Skin of body (tissue), 1 donor: ENCODE measurements at regions not wholly inside any gene's neighbourhood (a gene's known extent, or its start where the extent isn't known, plus 50 kb on each side); places are given as distances from the start of the nearest gene placed in this dataset.

Experiments
- DNase-seq: peaks from one replicate; lab custom pipeline; 2025; lab: John Stamatoyannopoulos, UW

DNA sequence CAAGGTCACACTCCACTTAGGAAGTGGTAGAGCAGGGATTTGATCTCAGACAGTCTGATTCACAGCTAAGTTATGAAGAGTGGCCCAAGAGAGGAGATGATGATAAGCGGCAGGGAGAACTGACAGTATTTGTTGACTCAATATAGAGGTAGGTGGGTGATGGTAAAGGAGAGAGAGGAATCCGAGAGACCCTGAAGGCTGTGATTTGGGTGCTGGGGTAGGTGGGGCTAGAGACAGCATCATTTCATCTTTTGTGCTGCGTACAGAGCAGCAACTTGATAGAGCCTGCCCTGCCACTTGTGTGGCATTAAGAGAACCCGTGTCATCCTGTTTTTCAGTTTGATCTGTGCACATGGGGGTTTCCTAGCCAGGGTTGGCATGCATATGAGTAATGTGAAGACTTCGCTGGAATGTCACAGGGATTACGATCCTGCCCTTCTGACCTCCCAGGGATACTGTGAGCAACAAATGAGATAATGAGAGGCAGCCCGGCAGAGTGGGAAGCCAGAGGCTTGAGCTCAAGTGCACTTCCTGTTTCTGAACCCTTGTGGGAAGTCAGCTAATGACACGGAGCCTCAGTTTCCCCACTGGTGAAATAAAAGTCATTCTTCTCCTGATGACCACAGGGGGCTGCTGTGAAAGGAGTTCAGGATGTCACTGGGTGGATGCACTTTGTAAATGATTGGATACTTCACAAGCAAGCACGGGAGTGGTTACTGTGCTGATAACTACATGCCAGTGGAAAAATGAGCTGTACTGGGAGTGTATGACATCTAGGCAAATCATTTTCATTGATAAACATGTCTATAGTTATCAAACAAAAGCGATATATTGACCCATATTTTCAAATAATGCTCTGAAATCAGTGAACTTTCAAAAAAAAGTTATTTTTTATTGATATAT, 59.5 kb upstream of the IGF1 start:
- no peak for DNase-seq

DNA sequence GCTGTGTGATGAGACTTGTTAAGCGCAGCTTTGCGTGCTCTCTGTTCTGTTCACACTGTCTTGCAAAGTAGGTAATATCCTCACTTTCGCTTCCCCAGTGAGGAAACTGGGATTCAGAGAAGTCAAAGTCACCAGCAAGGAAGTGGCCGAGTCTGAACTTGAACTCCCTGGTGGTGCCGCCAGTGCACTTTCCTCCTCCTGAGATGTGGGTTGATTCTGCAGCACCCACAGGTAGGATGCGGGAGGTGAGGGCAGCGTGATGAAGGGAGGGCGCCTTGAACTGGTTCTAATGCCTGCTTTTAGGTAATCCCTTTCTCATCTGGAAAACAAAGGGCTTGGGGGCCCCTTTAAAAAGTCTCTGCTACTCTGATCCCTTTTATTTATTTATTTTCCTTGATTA, 54.9 kb upstream of the IGF1 start:
- DNase-seq: no peak

DNA sequence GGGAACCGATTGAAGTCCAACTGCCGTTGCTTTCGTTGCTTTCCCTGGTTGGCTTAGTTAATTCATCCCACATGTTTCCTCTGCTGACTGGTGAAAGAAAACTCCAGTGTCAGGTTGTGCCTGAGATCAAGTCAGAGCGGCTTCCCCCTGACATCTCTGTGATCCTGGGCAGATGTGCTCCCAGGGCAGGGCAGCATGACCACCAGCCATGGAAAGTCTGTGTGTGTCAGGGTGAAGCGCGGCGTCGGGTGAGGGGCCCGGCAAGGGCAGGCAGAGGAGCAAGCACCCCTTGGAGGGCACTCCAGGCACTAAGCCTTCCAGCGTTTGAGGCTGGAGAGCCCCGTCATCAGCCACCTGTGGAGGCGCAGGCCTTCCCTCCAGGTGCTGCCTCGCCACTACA, 54.5 kb upstream of the IGF1 start:
- no peak for DNase-seq

DNA sequence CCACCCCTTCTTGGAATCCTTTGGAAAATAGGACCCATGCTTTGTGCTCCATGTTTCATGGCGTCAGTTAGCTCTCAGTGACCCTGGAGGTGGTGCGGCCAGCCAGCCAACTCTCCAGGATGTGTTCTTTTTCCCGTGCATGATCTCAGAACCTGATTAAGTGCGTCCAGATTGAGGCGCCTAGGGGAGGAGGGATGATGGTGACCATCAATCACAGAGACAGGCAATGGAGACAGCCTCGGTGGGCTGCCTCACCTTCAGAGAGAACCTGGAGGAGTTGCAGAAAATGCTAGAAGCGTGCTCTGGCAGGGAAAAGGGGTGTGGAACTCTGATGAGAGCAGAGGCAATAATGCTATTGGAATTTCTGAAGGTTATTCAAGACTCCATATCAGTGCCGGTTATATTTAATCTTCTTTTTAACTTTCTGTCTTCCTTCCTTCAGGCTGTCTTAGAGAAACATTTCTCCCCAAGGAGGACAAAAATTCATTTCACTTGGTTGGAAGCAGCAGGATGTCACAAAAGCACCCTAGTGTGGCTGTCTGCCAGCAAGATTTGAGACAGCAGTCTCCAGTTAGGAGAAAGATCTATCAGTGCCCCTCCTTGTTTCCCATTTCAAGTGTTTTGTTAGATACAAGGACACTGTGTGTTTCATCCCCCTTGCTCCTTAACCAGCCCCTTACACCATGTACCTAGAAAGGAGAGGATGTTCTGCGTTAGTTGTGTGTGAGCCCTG, 53.3 kb upstream of the IGF1 start:
- DNase-seq: no peak
